ENCODE measurements at regions not wholly inside any gene's neighbourhood (a gene's known extent, or its start where the extent isn't known, plus 50 kb on each side); places are given as distances from the start of the nearest gene placed in this dataset.
"Not testable (repeated sequence)": the region's sequence is repeated elsewhere in the genome, so short reads cannot be mapped to it uniquely, and the experiment has no call there.

DNA sequence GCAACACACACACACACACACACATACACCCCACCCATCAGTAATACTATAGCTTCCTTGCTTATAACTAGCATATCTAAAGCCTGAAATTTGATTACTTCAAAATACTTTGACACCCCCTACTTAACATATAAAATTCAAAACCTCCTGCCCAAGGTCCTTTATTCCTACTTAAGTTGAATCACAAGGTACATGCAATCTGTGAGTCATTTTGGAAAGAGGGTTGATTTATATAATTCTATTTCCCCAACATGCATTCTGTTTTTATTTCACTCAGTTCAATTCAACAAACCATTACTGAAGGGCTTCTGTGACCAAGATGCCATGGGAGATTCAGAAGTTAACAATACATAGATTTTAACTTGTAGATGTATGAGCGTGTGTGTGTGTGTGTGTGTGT lies 420.7 kb downstream of the METTL4 start:
- H3K27ac ChIP-seq (ENCODE audit: insufficient read depth, low read depth, low read length, poor library complexity, severe bottlenecking), result no peak overlapping the region
- H3K4me1 ChIP-seq (ENCODE audit: control insufficient read depth, insufficient read depth, low read length), result no peaks in the 10 kb centered on the region
- no peak overlapping the region for H3K4me3 ChIP-seq (ENCODE audit: insufficient read depth, low read depth, low read length)
- WGBS, 2 experiments, result 82 to 100% methylated on average over 1 of the region's 1 CpG
- no peaks in the 10 kb centered on the region for H3K36me3 ChIP-seq (ENCODE audit: control insufficient read depth, insufficient read depth, low read length)
- no peaks in the 10 kb centered on the region for H3K27me3 ChIP-seq (ENCODE audit: control insufficient read depth, insufficient read depth, low read length, poor library complexity, severe bottlenecking)
- no peaks in the 10 kb centered on the region for H3K9me3 ChIP-seq (ENCODE audit: control insufficient read depth, low read length)

DNA sequence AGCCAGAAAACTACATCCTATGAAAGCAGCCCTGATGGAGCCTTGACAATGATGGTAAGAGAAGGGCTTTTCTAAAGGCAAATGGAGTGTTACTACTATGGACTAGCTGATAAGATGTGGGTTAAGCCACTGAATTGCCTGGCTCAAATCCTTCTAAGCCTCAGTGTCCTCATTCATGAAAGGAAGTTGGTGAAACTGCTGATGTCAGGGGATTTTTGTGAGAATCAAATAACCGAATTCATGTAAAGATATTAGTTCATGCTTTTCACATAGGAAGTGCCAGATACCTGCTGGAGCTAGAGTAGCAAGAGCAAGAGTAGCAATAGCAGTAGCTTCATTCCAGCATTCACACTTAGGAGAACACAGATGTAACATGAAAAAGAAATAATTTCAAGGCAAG lies 417.0 kb downstream of the METTL4 start:
- H3K4me1 ChIP-seq (ENCODE audit: control insufficient read depth, insufficient read depth, low read length), result no peaks in the 10 kb centered on the region
- no peak overlapping the region for H3K4me3 ChIP-seq (ENCODE audit: insufficient read depth, low read depth, low read length)
- WGBS, 2 experiments, result 100% methylated on average over 1 of the region's 1 CpG
- no peak overlapping the region for H3K27ac ChIP-seq (ENCODE audit: insufficient read depth, low read depth, low read length, poor library complexity, severe bottlenecking)
- H3K9me3 ChIP-seq (ENCODE audit: control insufficient read depth, low read length), result no peaks in the 10 kb centered on the region
- no peaks in the 10 kb centered on the region for H3K36me3 ChIP-seq (ENCODE audit: control insufficient read depth, insufficient read depth, low read length)
- no peaks in the 10 kb centered on the region for H3K27me3 ChIP-seq (ENCODE audit: control insufficient read depth, insufficient read depth, low read length, poor library complexity, severe bottlenecking)

DNA sequence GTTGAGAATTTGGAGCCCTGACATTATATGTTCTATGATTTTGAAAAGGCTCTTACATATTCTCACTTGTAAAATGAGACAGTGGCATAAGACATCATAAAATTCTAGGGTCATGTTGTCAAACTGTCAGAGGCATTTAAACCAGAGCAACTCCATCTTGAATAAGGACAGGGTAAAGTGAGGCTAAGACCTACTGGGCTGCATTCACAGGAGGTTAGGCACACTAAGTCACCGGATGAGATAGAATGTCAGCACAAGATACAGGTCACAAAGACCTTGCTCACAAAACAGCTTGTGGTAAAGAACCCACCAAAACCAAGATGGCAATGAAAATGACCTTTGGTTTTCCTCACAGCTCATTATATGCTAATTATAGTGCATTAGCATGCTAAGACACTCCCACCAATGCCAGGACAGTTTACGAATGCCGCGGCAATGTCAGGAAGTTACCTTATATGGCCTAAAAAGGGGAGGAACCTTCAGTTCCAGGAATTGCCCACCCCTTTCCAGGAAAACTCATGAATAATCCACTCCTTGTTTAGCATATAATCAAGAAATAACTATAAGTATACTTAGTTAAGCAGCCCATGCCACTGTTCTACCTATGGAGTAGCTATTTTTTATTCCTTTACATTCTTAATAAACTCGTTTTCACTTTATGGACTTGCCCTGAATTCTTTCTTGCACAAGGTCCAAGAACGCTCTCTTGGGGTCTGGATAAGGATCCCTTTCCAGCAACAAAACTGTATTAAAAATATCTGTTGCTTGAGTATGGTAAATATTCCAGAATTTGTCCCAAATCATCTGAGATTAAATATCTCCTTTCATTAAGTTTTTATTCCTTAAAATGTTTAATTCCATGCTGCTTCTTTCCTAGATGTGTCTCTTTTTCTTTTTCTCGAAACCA lies 406.4 kb downstream of the METTL4 start:
- Histone ChIP-seq H3K27me3 (ENCODE audit: control insufficient read depth, insufficient read depth, low read length, poor library complexity, severe bottlenecking) (no peaks in the 10 kb centered on the region), H3K4me3 (ENCODE audit: insufficient read depth, low read depth, low read length) (no peak overlapping the region), H3K27ac (ENCODE audit: insufficient read depth, low read depth, low read length, poor library complexity, severe bottlenecking) (no peak overlapping the region), H3K9me3 (ENCODE audit: control insufficient read depth, low read length) (no peaks in the 10 kb centered on the region), H3K36me3 (ENCODE audit: control insufficient read depth, insufficient read depth, low read length) (no peaks in the 10 kb centered on the region), H3K4me1 (ENCODE audit: control insufficient read depth, insufficient read depth, low read length) (no peaks in the 10 kb centered on the region)
- WGBS, 2 experiments, result 65 to 66% methylated on average over 6 of the region's 7 CpGs

DNA sequence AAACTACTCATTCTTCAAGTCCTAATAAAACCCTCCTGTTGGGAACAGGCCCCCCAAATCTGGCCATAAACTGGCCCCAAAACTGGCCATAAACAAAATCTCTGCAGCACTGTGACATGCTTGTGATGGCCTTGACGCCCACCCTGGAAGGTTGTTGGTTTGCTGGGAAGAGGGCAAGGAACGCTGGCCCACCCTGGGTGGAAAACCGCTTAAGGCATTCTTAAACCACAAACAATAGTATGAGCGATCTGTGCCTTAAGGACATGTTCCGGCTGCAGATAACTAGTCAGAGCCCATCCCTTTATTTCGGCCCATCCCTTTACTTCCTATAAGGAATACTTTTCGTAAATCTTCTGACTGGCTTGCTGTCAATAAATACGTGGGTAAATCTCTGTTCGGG lies 404.4 kb downstream of the METTL4 start:
- not testable (repeated sequence) for H3K9me3 ChIP-seq (ENCODE audit: control insufficient read depth, low read length); H3K27ac ChIP-seq (ENCODE audit: insufficient read depth, low read depth, low read length, poor library complexity, severe bottlenecking); H3K36me3 ChIP-seq (ENCODE audit: control insufficient read depth, insufficient read depth, low read length); H3K4me1 ChIP-seq (ENCODE audit: control insufficient read depth, insufficient read depth, low read length); H3K4me3 ChIP-seq (ENCODE audit: insufficient read depth, low read depth, low read length); H3K27me3 ChIP-seq (ENCODE audit: control insufficient read depth, insufficient read depth, low read length, poor library complexity, severe bottlenecking)
- 85% methylated on average over 9 of the region's 9 CpGs for WGBS, 2 experiments

DNA sequence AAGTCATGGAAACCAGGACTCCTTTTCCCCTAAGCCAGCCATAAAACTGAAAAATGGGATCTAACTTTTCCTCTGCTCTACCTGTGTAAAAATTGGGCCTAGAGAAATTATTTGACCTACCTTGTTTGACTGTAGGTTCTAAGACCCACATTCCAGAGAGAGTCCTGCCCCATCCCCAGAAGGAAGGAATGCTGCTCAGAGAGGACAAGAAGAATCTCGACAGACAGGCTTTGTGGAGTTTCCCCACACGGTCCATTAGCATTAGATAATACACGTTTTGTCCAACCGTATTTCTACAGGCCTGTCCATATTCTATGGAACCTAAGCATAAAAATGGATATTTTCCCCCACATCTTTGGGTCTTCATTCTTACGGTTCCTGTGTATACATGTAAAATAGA lies 403.3 kb downstream of the METTL4 start:
- H3K36me3 ChIP-seq (ENCODE audit: control insufficient read depth, insufficient read depth, low read length), result no peaks in the 10 kb centered on the region
- no peaks in the 10 kb centered on the region for H3K4me1 ChIP-seq (ENCODE audit: control insufficient read depth, insufficient read depth, low read length)
- 92 to 98% methylated on average over 4 of the region's 5 CpGs for WGBS, 2 experiments
- no peak overlapping the region for H3K4me3 ChIP-seq (ENCODE audit: insufficient read depth, low read depth, low read length)
- no peaks in the 10 kb centered on the region for H3K27me3 ChIP-seq (ENCODE audit: control insufficient read depth, insufficient read depth, low read length, poor library complexity, severe bottlenecking)
- H3K27ac ChIP-seq (ENCODE audit: insufficient read depth, low read depth, low read length, poor library complexity, severe bottlenecking), result no peak overlapping the region
- no peaks in the 10 kb centered on the region for H3K9me3 ChIP-seq (ENCODE audit: control insufficient read depth, low read length)

DNA sequence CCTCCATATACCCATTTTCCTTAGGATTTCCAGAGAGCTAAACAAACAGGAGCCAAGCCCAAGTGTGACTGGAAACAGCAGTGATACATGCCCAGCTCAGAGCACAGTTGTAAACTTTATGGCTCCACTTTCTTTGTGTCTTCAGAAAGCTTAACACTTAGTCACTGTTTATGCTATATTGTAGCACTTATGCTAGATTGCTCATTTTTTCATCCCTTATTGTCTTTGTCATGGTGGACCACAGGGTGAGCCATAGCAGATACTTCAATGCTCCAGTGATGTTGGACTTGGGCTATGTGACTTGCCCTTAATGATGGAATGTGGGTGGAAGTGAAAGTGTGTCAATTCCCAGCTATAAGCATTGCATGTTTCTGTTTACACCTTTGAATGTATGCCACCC lies 401.6 kb downstream of the METTL4 start:
- H3K27ac ChIP-seq (ENCODE audit: insufficient read depth, low read depth, low read length, poor library complexity, severe bottlenecking), result no peak overlapping the region
- no peaks in the 10 kb centered on the region for H3K9me3 ChIP-seq (ENCODE audit: control insufficient read depth, low read length)
- H3K36me3 ChIP-seq (ENCODE audit: control insufficient read depth, insufficient read depth, low read length), result no peaks in the 10 kb centered on the region
- H3K4me3 ChIP-seq (ENCODE audit: insufficient read depth, low read depth, low read length), result no peak overlapping the region
- H3K27me3 ChIP-seq (ENCODE audit: control insufficient read depth, insufficient read depth, low read length, poor library complexity, severe bottlenecking), result no peaks in the 10 kb centered on the region
- H3K4me1 ChIP-seq (ENCODE audit: control insufficient read depth, insufficient read depth, low read length), result no peaks in the 10 kb centered on the region

DNA sequence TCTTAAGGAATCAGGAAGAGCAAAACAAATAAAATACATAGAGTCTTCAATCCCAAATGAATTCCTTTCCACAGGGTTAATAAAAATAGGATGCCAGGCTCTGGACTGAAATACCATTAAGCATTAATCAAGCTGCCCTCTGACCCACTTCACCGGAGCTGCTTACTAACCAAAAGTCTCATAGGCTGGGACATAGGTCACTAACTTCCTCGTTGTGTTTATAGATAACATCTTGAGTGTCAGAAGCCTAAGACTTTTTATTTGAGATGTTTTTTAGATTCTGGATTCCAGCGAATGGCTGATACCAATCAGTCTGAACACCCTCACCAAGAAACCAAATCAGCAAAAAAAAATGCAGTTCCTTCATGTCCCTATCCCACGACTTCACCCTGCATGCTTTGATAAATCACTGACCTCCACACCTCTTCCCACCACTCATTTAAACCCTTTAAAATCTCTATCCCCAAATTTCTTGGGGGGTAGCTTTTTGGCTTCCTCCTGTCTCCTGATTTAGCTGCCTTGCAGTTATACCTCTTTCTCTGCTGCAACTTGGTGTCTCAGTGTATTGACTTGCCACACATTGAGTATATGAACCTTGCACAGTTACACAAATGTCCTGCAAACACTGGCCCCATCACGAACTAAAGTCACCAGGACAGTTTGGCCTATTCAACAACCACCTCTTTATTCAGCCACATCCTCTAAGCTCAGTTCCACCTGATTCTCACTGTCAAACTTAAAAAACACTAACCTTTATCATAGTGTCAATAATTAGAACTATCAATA lies 399.3 kb downstream of the METTL4 start:
- H3K27ac ChIP-seq (ENCODE audit: insufficient read depth, low read depth, low read length, poor library complexity, severe bottlenecking), result no peak overlapping the region
- no peaks in the 10 kb centered on the region for H3K27me3 ChIP-seq (ENCODE audit: control insufficient read depth, insufficient read depth, low read length, poor library complexity, severe bottlenecking)
- 81 to 86% methylated on average over 5 of the region's 5 CpGs for WGBS, 2 experiments
- H3K9me3 ChIP-seq (ENCODE audit: control insufficient read depth, low read length), result no peaks in the 10 kb centered on the region
- no peak overlapping the region for H3K4me3 ChIP-seq (ENCODE audit: insufficient read depth, low read depth, low read length)
- no peaks in the 10 kb centered on the region for H3K36me3 ChIP-seq (ENCODE audit: control insufficient read depth, insufficient read depth, low read length)
- no peaks in the 10 kb centered on the region for H3K4me1 ChIP-seq (ENCODE audit: control insufficient read depth, insufficient read depth, low read length)

DNA sequence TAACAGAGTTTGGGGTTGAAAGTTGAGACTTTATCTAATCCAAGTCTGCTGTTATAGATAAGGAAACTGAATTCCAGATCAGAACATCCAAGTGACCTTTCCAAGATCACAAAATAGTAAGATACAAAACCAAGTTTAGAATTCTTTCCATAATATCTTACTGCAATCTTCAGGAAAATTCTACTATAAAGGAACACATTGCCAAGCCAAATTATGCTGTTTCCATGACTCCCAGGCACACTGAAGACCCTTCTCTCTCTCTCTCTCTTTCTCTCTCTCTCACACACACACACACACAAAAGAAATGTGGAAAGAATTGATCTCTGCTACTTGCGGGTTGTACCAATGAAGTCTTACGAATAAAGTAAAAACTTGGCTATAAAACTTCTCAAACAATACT lies 398.4 kb downstream of the METTL4 start:
- no peaks in the 10 kb centered on the region for H3K4me1 ChIP-seq (ENCODE audit: control insufficient read depth, insufficient read depth, low read length)
- H3K36me3 ChIP-seq (ENCODE audit: control insufficient read depth, insufficient read depth, low read length), result no peaks in the 10 kb centered on the region
- H3K4me3 ChIP-seq (ENCODE audit: insufficient read depth, low read depth, low read length), result no peak overlapping the region
- no peak overlapping the region for H3K27ac ChIP-seq (ENCODE audit: insufficient read depth, low read depth, low read length, poor library complexity, severe bottlenecking)
- WGBS, 2 experiments, result 83 to 89% methylated on average over 2 of the region's 2 CpGs
- H3K27me3 ChIP-seq (ENCODE audit: control insufficient read depth, insufficient read depth, low read length, poor library complexity, severe bottlenecking), result no peaks in the 10 kb centered on the region
- no peaks in the 10 kb centered on the region for H3K9me3 ChIP-seq (ENCODE audit: control insufficient read depth, low read length)

DNA sequence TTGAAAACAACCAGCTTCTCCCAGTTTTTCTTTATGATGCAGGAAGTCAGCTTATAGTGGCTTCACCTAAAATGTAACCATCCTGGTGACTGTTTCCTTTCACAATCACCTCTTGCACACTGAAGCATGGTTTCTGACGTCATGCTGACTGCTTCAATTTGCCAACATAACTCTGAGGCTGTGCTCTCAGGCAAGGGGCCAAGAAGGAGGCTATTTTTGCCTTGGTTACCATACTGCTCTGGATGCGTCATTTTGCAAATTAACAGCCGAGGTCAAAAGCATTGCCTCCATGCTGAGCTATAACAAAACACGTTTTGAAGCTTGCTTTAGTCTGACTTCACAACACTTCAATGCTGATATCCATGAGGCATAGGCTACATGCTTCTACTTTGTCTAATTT lies 397.8 kb downstream of the METTL4 start:
- H3K27me3 ChIP-seq (ENCODE audit: control insufficient read depth, insufficient read depth, low read length, poor library complexity, severe bottlenecking), result no peaks in the 10 kb centered on the region
- 60 to 65% methylated on average over 4 of the region's 4 CpGs for WGBS, 2 experiments
- no peak overlapping the region for H3K27ac ChIP-seq (ENCODE audit: insufficient read depth, low read depth, low read length, poor library complexity, severe bottlenecking)
- no peaks in the 10 kb centered on the region for H3K36me3 ChIP-seq (ENCODE audit: control insufficient read depth, insufficient read depth, low read length)
- H3K4me3 ChIP-seq (ENCODE audit: insufficient read depth, low read depth, low read length), result no peak overlapping the region
- H3K4me1 ChIP-seq (ENCODE audit: control insufficient read depth, insufficient read depth, low read length), result no peaks in the 10 kb centered on the region
- no peaks in the 10 kb centered on the region for H3K9me3 ChIP-seq (ENCODE audit: control insufficient read depth, low read length)

DNA sequence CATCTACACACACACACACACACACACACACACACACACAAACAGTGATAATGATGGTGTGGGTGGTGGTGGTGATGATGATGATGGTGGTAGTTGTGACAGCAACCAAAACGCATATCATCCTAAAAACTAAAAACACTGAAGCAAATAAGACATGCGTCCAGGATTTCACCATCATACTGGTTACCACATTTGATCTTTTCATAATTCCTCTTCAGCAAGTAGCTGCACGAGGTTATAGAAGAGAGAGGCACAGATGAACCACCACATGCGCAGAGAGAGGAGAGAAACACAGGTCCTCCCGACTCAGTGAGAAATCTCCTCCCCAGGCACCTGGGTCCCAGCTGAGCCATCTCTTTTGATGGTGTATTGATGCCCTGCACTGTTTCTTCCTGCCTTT lies 393.3 kb downstream of the METTL4 start:
- 87 to 91% methylated on average over 5 of the region's 5 CpGs for WGBS, 2 experiments

More for the DNA sequence above, 393.3 kb downstream of the METTL4 start:
- Histone ChIP-seq H3K27ac (ENCODE audit: insufficient read depth, low read depth, low read length, poor library complexity, severe bottlenecking) (no peak overlapping the region), H3K27me3 (ENCODE audit: control insufficient read depth, insufficient read depth, low read length, poor library complexity, severe bottlenecking) (no peaks in the 10 kb centered on the region), H3K4me3 (ENCODE audit: insufficient read depth, low read depth, low read length) (no peak overlapping the region), H3K4me1 (ENCODE audit: control insufficient read depth, insufficient read depth, low read length) (no peaks in the 10 kb centered on the region), H3K9me3 (ENCODE audit: control insufficient read depth, low read length) (no peaks in the 10 kb centered on the region), H3K36me3 (ENCODE audit: control insufficient read depth, insufficient read depth, low read length) (no peaks in the 10 kb centered on the region)
